Stimulated activated CD8-positive, alpha-beta memory T cell treated with anti-CD3 and anti-CD28 coated beads, Interleukin-12 subunit alpha, Interleukin-12 subunit beta, amount 100 ng/mL, for 24 hours (primary cell): ENCODE measurements at regions not wholly inside any gene's neighbourhood (a gene's known extent, or its start where the extent isn't known, plus 50 kb on each side); places are given as distances from the start of the nearest gene placed in this dataset.
"Not testable (repeated sequence)": the region's sequence is repeated elsewhere in the genome, so short reads cannot be mapped to it uniquely, and the experiment has no call there.

Experiments
- DNase-seq: peaks from one replicate; pipeline ENCODE4 v3.0.0-alpha.2; 2020; ENCODE audit errors: extremely low read depth

DNA sequence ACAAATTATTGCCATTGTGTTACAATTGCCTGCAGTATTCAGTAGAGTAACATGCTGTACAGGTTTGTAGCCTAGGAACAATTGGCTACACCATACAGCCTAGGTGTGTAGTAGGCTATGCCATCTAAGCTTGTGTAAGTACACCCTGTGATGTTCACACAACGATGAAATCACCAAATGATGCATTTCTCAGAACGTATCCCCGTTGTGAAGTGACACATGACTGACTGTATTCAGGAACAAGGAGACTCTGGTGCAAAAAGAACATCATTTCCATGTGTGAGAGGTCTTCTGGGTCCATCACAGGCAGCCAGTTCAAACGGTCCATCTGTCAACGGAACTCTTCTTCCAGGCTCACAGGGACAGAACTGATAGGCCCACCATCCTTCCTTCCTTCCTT is 263.7 kb downstream of the ANAPC1 start:
- no peak for DNase-seq

DNA sequence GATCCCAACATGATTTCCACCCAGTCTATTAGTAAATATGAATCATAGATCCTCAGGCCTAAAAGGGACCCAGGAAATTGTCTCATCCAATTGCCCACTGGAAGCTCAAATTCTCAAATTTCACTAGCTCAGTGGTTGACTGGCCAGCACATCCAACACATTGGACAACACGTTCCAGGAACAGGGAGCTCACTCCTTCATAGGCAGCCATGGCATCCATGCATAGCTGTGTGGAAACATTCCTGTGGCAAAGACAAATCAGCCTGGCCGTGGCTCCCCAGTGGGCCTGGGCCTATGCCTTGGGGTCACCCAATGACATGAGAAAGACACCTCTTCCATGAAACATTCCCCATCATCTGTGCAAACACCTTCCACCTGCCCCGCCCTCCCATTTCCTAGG is 261.1 kb downstream of the ANAPC1 start:
- no peak for DNase-seq

DNA sequence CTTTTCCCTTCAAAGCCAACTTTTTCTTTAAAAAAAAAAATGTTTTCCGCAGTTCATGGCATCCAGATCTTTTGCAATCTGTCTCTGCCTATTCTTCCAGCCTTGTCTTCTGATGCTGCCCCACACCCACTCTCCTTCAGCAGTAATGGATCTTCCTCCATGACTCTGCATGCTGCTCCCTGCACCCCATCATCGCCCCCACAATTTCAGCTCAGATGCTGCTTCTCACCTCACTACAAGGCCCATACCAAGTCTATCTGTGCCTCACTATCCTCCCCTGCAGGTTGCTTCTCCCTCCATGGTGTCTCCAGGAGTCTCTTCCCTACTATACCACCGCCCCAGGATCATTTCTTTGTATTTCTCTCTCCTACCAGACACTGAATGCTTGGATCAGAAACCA is 260.6 kb downstream of the ANAPC1 start:
- no peak for DNase-seq

GRCh38 chr2:111624411-111625156 is 259.4 kb downstream of the ANAPC1 start:
- DNase-seq: no peak

GRCh38 chr2:111625157-111625537 is 258.8 kb downstream of the ANAPC1 start:
- DNase-seq: not testable (repeated sequence)

DNA sequence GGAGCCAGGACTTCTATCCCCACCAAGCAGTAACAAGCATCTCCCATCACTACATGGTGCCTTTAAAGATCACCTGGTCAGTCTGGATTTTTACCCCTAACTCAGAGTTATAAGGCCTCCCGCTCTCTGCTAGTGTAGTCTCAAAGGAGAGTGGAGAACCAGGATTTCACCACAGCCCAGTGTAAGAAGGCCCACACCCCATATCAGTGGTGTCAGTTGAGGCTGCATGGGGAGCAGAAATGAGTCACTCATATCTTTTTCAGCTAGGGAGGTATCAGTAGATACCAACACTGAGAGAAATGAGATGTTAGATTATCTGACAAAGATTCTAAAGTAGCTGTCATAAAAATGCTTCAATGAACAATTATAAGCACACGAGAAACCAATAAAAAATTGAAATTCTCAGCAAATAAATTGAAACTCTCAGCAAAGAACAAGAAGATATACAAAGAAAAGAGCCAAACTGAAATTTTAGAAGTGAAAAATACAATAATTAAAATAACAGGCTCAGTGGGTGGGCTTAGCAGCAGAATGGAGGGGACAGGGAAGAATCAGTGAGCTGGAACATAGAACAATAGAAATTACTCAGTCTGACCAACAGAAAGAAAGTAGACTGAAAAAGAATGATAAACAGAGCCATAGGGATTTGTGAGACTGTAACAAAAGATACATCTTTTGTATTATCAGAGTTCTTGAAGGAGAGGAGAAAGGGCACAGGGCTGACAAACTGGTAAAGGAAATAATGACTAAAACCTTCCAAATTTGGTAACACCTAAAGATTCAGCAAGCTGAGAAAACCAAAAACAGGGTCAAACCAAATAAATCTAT is 257.7 kb downstream of the ANAPC1 start:
- no peak for DNase-seq

DNA sequence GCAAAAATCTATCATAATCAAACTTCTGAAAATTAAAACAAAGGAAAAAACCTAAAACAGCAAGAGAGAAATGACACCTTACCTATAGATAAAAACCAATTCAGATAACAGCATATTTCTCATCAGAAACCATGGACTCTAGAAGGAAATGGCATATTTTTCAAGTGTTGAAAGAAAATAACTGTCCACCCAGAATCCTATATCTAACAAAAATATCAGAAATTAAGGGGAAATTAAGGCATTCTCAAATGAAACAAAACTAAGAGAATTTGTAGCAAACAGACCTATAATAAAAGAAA is 257.2 kb downstream of the ANAPC1 start:
- DNase-seq: no peak

DNA sequence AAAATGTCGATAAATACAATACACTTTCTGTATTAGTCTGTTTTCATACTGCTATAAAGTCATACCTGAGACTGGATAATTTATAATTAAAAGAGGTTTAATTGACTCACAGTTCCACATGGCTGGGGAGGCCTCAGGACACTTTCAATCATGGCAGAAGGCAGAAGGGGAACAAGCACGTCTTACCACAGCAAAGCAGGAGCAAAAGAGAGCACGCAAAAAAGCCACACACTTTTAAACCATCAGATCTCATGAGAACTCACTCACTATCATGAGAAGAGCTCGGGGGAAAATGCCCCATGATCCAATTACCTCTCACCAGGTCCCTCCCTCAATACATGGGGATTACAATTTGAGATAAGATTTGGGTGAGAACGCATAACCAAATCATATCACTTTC is 256.7 kb downstream of the ANAPC1 start:
- DNase-seq: no peak

- no peak for DNase-seq
Observed at GRCh38 chr2:111628221-111628620, 255.8 kb downstream of the ANAPC1 start.

DNA sequence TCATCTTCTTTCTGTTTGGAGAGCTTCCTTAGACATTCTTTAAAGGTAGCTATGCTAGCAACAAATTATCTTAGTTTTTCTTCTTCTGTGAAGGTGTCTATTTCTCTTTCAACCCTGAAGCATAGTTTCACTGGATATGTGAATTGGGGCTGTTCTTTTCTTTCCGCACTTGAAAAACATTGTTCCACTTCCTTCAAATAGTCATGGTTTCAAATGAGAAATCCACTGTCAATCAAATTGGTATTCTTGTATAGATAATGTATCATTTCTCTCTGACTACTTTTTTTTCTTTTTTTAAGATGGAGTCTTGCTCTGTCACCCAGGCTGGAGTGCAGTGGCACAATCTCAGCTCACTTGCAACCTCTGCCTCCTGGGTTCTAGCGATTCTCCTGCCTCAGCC is 254.0 kb downstream of the ANAPC1 start:
- DNase-seq: no peak

- DNase-seq: no peak
Observed at GRCh38 chr2:111632661-111633060, 251.3 kb downstream of the ANAPC1 start.

GRCh38 chr2:111633189-111633588 is 250.8 kb downstream of the ANAPC1 start:
- no peak for DNase-seq

- no peak for DNase-seq
Observed at GRCh38 chr2:111633643-111634042, 250.3 kb downstream of the ANAPC1 start.

GRCh38 chr2:111634050-111634794 is 249.8 kb downstream of the ANAPC1 start:
- no peak for DNase-seq

DNA sequence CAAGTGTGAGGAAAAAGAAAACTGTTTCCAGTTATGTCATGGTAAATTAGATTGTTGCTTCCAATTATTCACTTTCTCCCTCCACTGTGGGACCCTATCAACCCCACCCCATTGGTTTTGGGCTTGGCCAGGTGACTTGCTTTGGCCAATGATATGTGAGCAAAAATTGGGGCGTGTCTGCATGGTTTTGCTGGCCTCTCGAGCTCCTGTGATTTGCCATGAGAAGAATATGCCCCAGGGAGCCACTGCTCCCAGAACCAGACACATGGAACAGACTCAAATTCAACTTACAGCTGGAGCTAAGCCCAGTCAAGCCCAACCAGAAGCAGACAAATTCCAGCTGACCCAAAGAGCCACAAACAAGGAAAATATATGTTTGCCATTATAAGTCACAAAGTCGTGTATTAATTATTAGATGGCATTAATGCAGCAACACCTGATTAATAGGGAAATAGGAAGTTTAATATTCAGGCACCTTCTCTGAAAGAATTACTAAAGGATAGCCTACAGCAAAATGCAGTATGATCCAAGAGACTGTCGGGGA is 248.9 kb downstream of the ANAPC1 start:
- no peak for DNase-seq

DNA sequence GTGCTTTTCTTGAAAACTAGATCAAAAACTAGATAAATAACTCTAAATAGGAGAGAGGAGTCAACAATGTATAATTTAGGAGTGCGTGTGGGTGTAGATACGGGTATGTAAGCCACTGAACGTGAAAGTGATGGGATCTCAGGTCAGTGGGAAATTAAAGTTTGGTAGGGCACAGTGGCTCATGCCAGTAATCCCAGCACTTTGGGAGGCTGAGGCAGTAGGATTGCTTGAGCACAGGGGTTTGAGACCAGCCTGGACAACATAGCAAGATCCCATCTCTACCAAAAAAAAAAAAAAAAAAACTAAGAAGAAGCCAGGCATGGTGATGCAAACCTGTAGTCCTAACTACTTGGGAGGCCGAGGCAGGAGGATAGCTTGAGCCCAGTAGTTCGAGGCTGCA is 247.1 kb downstream of the ANAPC1 start:
- DNase-seq: no peak

- DNase-seq: no peak
Observed at GRCh38 chr2:111638274-111638877, 245.6 kb downstream of the ANAPC1 start.

DNA sequence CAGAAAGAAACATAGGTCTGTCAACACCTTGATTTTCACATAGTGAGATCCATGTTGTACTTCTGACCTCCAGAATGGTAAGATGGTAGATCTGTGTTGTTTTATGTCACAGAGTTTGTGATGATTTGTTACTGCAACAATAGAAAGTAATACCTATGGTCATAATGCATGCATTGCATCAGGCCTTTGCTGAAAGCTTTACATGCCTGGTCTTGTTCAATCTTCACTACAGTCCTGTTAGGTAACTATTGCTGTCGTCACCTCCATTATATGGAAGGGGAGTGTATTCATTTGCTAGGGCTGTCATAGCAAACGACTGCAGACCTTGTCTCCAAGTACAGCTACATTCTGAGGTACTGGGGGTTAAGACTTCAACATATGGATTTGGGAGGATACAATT is 243.5 kb downstream of the ANAPC1 start:
- no peak for DNase-seq

GRCh38 chr2:111642586-111643327 is 241.2 kb downstream of the ANAPC1 start:
- no peak for DNase-seq

GRCh38 chr2:111643759-111644158 is 240.2 kb downstream of the ANAPC1 start:
- no peak for DNase-seq

DNA sequence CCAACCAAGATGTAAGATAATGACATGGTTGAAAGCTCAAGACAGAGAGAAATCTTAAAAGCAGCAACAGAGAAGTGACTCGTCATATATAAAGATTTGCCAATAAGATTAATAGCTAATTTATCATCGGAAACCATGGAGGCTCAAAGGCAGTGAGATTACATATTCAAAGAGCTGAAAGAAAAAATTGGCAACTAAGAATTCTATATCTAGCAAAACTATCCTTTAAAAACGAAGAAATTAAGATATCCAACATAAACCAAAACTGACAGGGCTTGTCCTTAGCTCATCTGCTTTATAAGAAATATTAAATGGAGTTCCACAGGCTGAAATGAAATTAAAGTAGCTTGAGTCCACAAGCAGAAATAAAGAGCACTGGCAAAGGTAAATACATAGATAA is 236.6 kb downstream of the ANAPC1 start:
- no peak for DNase-seq
